GM18498 (cell line): ENCODE measurements at regions not wholly inside any gene's neighbourhood (a gene's known extent, or its start where the extent isn't known, plus 50 kb on each side); places are given as distances from the start of the nearest gene placed in this dataset.
"Not testable (repeated sequence)": the region's sequence is repeated elsewhere in the genome, so short reads cannot be mapped to it uniquely, and the experiment has no call there.

ENCODE experiments used
- ATAC-seq: cut with Tn5 transposase; IDR thresholded peaks from one replicate; pipeline ENCODE4 v1.9.1; 2021; ENCODE audit warnings: mild to moderate bottlenecking, moderate library complexity; ENCODE audit not compliant: unreplicated experiment

GRCh38 chr10:23742807-23743206, 303.9 kb downstream of the OTUD1 start:
- no peak for ATAC-seq

- no peak for ATAC-seq
Measured at GRCh38 chr10:23754179-23754578, 315.3 kb downstream of the OTUD1 start.

- ATAC-seq = no peak
Measured at GRCh38 chr10:23754941-23755340, 316.1 kb downstream of the OTUD1 start.

- no peak for ATAC-seq
Measured at GRCh38 chr10:23755556-23755955, 316.7 kb downstream of the OTUD1 start.

- no peak for ATAC-seq
Measured at GRCh38 chr10:23768281-23768680, 329.4 kb downstream of the OTUD1 start.

GRCh38 chr10:23777153-23777552, 338.3 kb downstream of the OTUD1 start:
- ATAC-seq = no peak

- ATAC-seq = no peak
Measured at GRCh38 chr10:23779301-23779700, 340.4 kb downstream of the OTUD1 start.

GRCh38 chr10:23780331-23780730, 341.5 kb downstream of the OTUD1 start:
- ATAC-seq = no peak

GRCh38 chr10:23786594-23786993, 347.7 kb downstream of the OTUD1 start:
- no peak for ATAC-seq

- ATAC-seq = no peak
Measured at GRCh38 chr10:23793577-23793976, 354.7 kb downstream of the OTUD1 start.

- not testable (repeated sequence) for ATAC-seq
Measured at GRCh38 chr10:23797452-23797851, 358.6 kb downstream of the OTUD1 start.

- ATAC-seq = no peak
Measured at GRCh38 chr10:23804125-23804524, 365.2 kb downstream of the OTUD1 start.

GRCh38 chr10:23813687-23814086, 374.8 kb downstream of the OTUD1 start:
- ATAC-seq = no peak

GRCh38 chr10:23818484-23818883, 379.6 kb downstream of the OTUD1 start:
- no peak for ATAC-seq

GRCh38 chr10:23820792-23821191, 381.9 kb downstream of the OTUD1 start:
- ATAC-seq = no peak

GRCh38 chr10:23824822-23825221, 384.1 kb upstream of the KIAA1217 start:
- no peak for ATAC-seq

GRCh38 chr10:23826421-23826820, 382.5 kb upstream of the KIAA1217 start:
- ATAC-seq = no peak

- ATAC-seq = no peak
Measured at GRCh38 chr10:23829556-23829955, 379.4 kb upstream of the KIAA1217 start.

GRCh38 chr10:23834091-23834490, 374.8 kb upstream of the KIAA1217 start:
- ATAC-seq = no peak

GRCh38 chr10:23850631-23851030, 358.3 kb upstream of the KIAA1217 start:
- no peak for ATAC-seq

- no peak for ATAC-seq
Measured at GRCh38 chr10:23859598-23859997, 349.3 kb upstream of the KIAA1217 start.

- no peak for ATAC-seq
Measured at GRCh38 chr10:23864631-23865147, 344.2 kb upstream of the KIAA1217 start.

- not testable (repeated sequence) for ATAC-seq
Measured at GRCh38 chr10:23866985-23867384, 342.0 kb upstream of the KIAA1217 start.
